ENCODE measurements at regions not wholly inside any gene's neighbourhood (a gene's known extent, or its start where the extent isn't known, plus 50 kb on each side); places are given as distances from the start of the nearest gene placed in this dataset.
"Not testable (repeated sequence)": the region's sequence is repeated elsewhere in the genome, so short reads cannot be mapped to it uniquely, and the experiment has no call there.

DNA sequence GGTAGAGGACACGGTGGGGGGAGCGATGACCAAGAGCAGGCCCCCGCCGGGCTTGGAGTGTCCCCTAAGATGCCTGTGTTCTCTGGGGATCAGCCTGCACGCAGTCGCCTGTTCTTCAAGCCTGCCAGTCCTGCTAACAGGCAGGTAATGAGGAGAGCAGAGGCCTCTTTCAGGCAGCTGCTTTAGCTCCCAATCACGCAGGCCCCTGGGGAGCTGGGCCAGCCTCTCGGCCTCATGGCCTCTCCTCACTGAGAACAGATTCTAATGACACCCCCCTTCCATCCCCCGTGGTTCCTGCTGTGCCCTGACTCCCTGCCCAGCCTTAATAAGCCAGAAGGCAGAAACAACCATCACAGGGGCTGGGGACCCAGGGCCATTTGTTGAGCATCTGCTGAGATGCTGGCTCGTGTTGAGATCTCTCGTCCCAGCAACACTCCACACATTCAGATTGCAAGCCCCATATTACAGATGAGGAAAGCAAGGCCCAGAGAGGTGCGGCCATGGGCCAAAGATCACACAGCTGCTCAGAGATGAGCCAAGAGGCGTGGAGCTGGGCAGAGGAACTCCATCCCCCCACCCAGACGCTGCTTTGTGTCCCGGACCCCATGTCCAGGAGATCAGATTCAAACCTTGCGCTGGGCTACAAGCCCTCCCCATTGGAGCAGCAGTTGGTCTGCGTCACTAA lies 71.6 kb upstream of the CASZ1 start:
- DNase-seq (ENCODE audit: low read depth) = no peak

DNA sequence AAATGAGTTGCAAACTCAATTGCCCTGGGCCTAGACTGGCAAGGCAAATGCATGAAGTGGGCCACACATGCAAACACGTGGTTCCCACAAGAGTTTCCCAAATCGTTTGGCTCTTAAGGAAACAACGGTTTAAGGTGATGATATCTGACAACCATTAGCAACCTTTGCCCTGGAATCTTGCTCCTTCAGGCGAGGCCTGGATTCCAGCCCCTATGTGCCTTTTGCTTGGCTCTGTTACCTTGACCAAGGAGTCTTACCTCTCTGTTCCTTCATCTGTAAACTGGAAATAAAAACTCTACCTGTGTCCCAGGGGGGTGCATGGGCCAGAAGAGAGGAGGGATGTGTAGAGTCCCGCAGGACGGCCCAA lies 72.1 kb upstream of the CASZ1 start:
- no peak for DNase-seq (ENCODE audit: low read depth)

DNA sequence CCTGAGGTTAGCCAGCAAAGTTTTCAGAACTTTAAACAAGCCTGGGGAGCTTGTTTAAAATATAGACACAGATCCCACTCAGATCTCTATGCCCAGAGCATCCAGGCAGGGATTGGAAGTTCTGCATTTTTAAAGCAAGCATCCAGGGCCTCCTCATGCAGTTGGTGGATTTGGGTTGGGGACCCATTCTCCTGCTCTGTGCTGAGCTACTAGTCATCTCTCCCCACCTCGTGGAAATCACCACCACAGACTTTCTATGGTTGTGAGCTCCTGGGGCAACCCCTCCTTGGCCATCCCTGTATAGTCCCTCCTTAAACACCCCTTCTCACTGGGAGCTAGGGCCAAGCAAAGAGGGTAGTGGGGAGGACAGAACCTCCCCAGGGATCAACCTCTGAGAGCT lies 73.5 kb upstream of the CASZ1 start:
- DNase-seq (ENCODE audit: low read depth) = no peak

DNA sequence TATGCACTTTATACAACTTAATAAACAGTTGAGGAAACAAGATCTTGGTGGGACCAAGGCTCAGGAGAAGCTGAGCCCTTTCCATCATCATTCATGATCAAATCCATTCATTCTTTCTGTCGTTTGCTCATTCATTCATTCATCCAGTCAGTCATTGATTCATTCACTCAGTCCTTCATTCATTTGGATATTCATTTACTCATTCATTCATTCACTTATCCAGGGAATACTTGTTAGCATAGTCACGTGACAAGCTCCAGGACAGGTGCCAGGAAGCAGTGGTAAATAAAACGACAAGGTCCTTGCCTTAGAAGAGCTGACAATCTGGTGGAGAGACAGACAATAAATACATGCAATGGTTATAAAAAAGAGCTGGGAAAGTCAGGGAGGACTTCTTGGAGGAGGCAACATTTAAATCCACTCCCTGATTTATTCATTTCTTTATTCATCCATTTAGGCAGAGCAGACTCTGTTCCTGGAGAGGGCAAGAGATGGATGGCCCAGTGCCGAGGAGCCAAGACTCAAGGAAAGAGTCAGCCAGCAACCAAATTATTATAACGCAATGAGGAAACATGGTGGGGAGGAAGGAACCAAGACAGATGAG lies 74.1 kb upstream of the CASZ1 start:
- DNase-seq (ENCODE audit: low read depth) = no peak

DNA sequence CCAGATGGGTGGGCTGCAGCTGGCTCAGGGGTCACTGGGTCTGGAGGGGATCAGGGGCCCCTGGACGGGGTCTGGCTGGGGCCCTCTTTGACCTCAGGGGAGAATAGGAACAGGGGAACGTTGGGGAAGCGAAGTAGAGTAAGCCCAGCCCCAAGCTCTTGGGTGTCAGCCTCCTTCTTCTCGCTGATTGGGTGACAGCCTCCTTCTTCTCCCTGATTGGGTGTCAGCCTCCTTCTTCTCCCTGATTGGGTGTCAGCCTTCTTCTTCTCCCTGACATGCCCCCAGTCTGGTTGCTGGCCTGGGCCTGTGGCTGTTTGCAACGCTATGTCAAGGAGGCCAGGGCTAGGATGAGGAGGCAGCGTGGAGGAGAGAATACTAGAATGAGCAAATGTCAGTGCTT lies 76.7 kb upstream of the CASZ1 start:
- DNase-seq (ENCODE audit: low read depth) = no peak

DNA sequence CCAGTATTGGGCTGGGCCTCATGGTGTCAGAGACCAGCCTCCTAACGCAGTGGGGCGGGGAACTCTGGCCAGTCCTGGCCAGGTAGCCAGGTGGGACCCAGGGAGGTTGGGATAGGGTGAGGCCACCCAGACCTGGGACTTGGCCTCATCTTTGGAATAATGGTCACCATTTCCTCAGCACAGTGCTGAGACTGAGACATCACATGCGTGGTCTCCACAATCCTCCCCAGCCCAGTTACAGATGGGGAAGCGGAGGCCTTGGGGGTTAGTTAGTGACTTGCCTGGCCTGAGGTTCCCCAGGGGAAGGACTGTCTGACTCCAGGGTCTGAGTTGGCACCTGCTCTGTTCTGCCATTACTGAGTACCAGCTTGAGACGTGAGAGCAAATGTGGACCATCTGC lies 77.9 kb upstream of the CASZ1 start:
- DNase-seq (ENCODE audit: low read depth) = no peak

DNA sequence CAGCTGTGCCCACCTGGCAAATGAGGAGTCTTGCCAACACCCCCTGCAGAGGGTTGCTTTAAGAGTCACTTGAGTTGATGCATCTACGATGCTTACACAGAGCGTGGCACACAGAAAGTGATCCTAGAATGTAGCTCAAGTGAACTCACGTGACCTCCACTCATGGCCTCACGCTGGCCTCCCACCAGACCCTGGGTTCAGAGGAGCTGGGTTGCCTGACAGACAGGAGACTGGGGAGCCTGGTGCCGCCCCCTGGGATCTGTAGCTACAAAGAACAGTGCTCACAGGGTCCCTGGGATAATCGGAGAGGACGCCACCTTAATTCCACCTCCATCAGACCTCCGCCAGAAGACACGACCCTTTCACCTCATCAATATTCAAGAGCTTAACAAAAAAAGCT lies 81.4 kb upstream of the CASZ1 start:
- no peak for DNase-seq (ENCODE audit: low read depth)

DNA sequence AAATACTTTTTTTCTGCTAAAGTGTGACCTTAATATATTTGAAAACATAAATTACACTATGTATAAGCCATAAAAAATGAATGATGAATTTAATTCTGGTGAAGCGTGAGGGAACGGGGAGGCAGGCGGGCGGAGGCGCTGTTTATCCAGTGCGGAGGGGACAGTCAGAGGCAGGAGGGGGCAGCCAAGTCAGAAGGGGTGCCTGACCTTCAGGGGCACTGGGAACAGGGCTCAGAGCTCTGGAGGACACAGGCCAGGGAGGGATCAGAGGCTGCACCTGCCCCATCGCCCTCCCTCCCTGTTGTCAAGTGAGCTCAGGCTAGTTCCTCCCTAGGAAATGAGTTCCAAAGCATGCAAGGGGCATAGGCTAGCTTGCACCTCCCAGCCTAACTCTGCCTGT lies 82.0 kb upstream of the CASZ1 start:
- no peak for DNase-seq (ENCODE audit: low read depth)

DNA sequence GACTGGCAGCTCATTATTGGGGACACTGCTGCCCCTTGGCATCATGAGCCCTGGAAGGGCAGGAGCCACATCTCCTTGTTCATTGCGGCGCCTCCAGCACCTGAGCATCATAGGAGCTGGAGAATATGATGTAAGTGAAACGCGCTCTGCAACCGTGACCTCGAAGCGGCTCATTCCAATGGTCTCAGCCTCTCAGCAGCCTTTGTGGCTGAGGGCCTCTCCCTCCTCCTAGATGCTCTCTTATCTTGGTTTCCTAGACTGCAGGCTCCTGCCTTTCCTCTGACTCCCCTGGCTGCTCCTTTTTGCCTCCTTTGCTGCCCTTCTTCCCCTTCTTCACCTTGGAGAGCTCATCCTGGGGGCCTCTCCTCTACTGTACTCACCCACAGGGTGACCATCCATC lies 83.6 kb upstream of the CASZ1 start:
- DNase-seq (ENCODE audit: low read depth) = no peak

DNA sequence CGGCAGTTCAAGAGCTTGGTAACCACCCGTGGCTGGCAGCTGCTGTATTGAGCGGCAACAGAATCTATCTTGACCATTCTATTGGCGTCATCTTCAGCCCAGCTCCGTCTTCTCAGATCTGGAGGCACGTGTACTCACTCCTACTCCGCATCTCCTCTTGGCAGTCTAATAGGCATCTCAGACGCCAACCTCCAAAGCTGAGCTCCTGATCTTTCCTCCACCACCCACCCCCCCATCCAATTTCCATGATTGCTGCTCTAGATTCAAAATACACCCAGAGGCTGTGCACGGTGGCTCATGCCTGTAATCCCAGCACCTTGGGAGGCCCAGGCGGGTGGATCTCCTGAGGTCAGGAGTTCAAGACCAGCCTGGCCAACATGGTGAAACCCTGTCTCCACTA lies 84.6 kb upstream of the CASZ1 start:
- DNase-seq (ENCODE audit: low read depth) = no peak

DNA sequence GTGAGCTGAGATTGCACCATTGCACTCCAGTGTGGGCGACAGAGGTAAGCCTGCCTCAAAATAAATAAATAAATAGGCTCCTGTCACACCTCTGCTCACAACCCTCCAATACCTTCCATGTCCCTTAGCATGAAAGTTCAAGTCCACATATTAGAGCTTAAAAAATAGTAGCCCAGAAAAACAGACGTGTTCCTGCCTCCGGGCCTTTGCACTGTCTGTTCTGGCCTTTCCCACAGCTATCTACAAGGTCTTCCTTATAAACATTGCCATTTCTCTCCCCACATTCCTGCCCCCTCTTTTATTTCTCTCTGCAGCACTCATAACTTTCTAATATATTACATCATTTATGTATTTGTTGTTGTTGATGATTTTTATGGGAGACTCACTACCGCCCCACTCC lies 85.6 kb upstream of the CASZ1 start:
- DNase-seq (ENCODE audit: low read depth) = no peak

DNA sequence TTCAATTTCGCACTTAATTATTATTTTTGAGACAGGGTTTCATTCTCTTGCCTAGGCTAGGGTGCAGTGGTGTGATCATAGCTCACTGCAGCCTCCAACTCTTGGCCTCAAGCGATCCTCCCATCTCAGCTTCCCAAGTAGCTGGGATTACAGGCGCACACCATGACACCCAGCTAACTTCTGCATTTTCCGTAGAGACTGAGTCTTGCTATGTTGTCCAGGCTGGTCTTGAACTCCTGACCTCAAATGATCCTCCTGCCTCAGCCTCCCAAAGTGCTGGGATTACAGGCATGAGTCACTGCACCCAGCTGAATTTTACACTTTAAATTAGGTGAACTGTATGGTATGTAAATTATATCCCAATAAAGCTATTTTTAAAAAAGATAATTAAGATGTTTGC lies 90.6 kb upstream of the CASZ1 start:
- not testable (repeated sequence) for DNase-seq (ENCODE audit: low read depth)

DNA sequence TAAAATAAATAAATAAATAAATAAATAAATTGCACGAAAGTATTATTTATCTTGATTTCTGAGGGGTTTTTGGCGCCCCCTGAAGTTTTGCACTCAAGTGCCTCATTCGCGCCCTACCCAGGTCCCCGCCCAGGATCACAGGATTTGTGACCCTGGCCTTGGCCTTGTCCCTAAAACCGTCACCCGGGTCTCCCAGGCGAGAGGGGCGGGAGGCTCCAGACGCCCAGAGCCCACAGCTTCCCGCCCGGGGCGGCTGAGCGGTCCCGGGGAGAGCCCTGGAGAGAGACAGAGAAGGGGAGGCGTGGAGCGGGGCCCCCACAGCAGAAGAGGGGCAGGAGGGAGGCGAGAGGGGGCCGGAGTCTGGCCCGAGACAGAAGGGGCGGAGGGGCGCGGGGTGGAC lies 91.8 kb upstream of the CASZ1 start:
- DNase-seq (ENCODE audit: low read depth) = no peak

DNA sequence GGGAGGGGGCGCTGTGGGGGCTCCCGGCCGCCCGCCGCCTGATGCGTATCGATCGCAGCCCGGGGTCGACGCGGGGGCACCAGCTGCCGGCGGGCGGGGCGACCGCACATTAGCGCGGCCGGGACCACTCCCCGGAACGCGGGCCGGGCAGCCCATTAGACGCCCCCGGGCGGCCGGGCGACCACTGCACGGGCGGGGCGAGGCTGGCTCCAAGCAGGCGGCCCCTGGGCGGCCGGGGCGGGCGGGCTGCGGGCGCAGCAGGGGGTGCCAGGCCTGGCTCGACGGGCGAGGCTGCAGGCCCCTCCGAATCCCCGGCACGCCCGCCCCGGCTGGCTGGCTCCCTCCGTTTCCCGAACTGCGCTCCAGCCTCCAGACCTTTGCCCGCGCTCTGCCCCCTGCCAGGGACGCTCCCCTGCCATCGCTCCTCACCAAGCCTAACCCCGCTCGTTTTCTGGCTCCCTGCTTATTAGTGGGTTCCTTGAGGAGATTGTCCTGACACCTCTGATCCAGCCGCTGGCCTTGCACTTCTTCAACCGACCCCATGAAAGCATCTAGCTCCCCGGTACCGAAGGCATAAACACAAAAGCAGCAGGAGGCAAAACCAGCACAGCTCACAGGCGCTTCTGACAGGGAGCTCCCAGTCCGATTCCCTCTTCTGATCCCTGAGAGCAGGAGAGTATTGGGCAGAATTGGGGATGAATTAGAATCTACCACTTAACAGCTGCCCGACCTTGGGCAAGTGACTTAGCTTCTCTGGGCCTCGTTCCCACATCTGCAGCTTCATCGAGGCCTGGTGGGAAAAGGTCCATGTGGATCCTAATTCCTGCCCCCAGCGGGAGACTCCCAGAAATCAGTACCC lies 92.6 kb upstream of the CASZ1 start:
- no peak for DNase-seq (ENCODE audit: low read depth)

DNA sequence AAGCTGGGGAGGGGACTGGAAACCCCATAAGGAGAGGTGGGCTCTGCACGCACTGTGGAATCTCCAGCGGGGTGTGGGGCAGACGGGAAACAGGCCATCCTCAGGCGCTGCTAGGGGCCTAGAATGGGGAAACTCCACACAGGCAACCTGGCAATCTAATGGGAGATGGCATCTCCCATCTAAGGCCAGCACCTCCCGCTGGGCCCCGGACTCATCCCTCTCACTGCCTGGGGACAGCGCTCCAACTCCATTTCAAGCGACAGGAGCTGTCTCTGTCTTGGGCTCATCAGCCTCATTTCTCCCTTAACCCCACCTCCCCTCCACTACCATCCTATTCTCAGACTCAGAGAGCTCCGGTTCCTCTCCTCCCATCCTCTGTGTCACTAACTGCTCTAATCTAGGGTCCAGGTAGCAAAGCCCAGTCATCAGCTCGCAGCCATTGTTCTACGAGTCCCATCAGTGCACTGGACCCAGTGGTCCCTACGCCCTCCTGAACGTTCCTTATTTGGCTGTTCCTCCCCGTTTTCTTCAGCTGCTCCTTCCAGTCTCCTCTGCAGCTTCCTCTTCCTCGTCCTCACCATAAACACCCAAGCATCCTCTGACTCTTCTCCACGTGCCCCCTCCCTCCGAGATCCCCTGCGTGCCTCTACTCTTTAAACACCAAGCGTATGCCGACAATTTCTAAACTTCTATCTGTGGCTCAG lies 93.4 kb upstream of the CASZ1 start:
- DNase-seq (ENCODE audit: low read depth) = no peak

DNA sequence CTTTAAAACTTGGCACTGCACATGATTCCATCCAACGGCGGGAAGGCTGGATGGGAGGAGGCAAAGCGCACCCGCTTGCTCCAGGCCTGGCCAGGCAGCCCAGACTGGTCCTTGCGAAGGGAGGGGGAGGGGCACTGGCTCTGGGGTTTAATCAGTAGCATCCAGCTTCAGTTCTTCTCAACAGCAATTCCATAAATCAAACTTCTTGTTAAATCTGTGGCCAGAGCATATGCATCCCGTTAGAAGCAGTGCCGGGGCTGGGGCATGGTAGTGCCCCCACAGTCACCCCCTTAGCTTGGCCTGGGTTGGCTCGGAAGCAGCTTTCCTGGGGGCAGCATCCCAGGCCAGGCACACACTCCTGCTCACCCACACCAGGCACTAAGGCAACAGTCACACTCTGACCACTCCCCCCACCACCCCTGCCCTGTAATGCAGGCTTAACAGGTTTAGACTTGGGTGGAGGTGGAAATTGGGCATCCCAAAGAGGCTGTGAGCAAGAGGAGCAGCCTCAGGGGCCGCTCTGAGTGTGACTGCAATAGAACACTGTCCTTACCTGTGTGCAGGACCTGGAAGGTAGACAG lies 94.1 kb upstream of the CASZ1 start:
- DNase-seq (ENCODE audit: low read depth) = no peak

DNA sequence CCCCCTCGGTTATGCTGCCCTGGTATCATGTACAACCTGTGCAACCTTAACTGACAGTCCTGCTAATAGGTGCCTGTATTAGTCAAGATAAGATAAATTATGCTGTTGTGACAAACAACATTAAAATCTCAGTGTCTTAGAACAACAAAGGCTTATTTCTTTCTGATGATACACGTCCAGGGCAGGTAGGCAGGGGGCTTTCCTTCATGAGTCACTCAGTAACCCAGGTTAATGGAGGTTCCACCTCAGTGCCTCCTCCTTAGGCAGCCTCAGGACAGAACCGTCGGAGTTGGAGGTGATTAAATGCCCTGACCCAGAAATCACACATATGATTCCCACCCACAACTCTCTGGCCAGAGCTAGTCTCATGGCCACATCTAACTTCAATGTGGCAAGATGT lies 94.6 kb upstream of the CASZ1 start:
- DNase-seq (ENCODE audit: low read depth) = no peak

DNA sequence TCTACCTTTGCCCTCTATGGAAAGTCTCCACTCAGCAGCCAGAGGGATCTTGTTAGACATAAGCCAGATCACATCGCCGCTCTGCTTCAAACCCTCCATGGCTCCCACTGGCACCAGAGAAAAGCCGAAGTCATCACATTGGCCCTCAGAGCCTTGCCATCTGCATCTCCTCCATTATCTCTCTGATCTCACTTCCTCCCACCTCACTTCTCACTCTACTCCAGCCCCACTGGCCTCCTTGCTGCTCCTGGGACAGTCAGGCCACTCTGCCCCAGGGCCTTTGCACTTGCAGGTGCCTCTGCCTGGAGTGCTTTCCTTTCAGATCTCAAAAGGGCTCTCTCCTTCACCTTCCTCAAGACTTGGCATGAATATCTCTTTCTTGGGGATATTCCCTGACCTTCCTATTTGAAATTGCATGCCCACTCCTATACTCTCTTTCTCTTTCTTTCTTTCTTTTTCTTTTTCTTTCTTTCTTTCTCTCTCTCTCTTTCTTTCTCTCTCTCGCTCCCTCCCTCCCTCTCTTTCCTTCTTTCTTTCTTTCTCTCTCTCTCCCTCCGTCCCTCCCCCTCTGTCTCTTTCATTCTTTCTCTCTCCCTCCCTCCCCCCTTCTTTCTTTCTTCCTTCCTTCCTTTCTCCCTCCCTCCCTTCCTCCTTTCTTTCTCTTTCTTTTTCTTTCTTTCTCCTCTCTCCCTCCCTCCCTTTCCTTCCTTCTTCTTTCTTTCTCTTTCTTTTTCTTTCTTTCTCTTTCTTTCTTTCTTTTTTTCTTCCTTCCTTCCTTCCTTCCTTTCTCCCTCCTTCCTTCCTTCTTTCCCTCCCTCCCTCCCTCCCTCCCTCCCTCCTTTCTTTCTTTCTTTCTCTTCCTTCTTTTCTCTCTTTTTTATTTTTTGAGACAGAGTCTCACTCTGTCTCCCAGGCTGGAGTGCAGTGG lies 96.0 kb upstream of the CASZ1 start:
- no peak for DNase-seq (ENCODE audit: low read depth)

DNA sequence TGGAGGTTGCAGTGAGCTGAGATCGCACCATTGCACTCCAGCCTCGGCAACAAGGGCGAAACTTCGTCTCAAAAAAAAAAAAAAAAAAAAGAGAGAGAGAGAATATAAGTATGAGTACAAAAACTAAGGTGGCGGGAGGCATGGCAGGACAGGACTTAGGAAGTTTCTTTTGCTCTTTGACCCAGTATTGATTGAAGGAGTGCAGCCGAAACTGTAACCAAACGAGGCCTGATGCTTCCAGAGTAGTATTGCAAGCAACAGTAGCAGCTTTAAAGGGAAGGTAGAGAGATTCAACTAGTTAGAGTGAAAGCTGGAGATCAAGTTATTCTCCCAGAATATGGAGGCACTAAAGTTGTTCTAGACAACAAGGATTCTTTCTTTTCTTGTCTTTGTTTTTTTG lies 99.2 kb upstream of the CASZ1 start:
- DNase-seq (ENCODE audit: low read depth) = no peak

DNA sequence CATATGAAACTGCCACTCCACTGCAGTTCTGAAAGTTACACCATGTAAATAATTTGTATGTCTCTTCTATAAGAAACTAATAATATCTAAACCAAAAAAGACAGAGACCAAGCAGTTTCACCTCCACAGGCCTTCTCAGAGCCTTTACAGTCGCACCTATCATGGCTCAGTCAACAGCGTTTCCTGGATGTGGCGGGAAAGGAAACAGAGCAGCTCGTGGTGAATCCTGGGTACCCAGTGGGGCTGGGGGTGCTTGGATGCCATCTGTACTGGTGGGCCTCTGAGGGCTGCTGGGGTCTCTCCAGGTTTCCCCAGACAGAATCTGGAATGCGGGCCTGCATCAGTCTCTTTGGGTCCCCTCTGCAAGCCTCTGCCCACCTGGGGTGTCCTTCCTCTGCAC lies 100.2 kb upstream of the CASZ1 start:
- DNase-seq (ENCODE audit: low read depth) = no peak

DNA sequence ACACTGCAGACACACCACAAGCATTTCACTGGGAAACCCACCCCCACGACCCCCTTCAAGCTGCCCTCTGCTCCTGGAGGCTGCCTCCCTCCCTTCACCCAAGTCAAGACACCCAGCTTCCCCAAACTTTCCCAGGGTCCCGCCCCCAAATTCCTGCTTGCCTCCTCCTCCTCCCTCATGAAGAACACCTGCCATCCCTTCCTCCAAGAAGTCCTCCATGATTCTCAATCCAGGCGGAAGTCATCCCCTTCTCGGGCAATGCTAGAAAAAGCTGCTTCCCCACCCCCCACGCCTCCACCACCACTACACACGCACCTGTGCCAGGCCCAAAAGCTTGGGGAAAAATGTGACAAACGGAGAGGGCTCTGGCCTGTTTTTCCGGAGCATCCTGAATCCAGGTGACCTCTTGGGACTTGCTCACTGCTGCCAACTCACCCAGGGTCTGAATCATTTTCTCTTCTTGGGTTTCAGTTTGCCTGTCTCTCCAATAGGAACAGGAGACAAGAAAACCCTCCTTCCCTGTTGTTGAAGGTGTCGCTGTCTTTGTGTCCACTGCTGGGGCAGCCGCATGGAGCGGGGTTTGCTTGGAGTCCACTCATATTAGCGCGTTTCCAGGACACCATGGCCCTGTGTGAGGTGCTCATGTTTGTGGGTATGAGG lies 101.0 kb upstream of the CASZ1 start:
- DNase-seq (ENCODE audit: low read depth) = no peak
